Neural progenitor cell (in vitro differentiated cells): ENCODE measurements at regions not wholly inside any gene's neighbourhood (a gene's known extent, or its start where the extent isn't known, plus 50 kb on each side); places are given as distances from the start of the nearest gene placed in this dataset.
"Not testable (repeated sequence)": the region's sequence is repeated elsewhere in the genome, so short reads cannot be mapped to it uniquely, and the experiment has no call there.

Experiments
- EZH2 ChIP-seq: fragments of 200-600 bp; sonication (generic); IDR thresholded peaks from 2 replicates; pipeline ENCODE4 v1.6.1; 2017; ENCODE audit warnings: antibody characterized with exemption, mild to moderate bottlenecking, moderate library complexity
- EZH2phosphoT487 ChIP-seq: fragments of 200-600 bp; sonication (generic); IDR thresholded peaks from 2 replicates; pipeline ENCODE4 v1.6.1; 2017; ENCODE audit warnings: antibody characterized with exemption
- TF ChIP-seq, protein P1 (sequence below): fragments of 200-600 bp; sonication (generic); IDR thresholded peaks from 2 replicates; pipeline ENCODE4 v1.5.1; 2017; ENCODE audit warnings: antibody characterized with exemption, mild to moderate bottlenecking

DNA sequence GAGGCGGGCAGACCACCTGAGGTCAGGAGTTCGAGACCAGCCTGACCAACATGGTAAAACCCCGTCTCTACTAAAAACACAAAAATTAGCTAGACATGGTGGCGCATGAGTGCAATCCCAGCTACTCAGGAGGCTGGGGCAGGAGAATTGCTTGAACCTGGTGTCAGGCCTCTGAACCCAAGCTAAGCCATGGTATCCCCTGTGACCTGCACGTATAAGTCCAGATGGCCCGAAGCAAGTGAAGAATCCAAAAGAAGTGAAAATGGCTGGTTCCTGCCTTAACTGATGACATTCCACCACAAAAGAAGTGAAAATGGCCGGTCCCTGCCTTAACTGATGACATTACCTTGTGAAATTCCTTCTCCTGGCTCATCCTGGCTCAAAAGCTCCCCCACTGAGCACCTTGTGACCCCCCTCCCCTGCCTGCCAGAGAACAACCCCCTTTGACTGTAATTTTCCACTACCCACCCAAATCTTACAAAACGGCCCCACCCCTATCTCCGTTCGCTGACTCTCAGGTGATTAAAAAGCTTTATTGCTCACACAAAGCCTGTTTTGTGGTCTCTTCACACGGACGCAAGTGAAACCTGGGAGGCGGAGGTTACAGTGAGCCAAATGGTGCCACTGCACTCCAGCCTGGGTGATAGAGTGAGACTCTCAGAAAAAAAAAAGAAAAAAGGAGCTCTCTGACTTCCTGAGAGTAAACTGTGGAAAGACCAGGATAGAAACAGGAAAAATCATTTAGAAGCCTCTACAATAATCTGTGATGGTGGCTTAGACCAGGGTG, 84.1 kb downstream of the PHAX start:
- not testable (repeated sequence) for TF ChIP-seq EZH2, EZH2phosphoT487
- TF ChIP-seq, protein P1, sequence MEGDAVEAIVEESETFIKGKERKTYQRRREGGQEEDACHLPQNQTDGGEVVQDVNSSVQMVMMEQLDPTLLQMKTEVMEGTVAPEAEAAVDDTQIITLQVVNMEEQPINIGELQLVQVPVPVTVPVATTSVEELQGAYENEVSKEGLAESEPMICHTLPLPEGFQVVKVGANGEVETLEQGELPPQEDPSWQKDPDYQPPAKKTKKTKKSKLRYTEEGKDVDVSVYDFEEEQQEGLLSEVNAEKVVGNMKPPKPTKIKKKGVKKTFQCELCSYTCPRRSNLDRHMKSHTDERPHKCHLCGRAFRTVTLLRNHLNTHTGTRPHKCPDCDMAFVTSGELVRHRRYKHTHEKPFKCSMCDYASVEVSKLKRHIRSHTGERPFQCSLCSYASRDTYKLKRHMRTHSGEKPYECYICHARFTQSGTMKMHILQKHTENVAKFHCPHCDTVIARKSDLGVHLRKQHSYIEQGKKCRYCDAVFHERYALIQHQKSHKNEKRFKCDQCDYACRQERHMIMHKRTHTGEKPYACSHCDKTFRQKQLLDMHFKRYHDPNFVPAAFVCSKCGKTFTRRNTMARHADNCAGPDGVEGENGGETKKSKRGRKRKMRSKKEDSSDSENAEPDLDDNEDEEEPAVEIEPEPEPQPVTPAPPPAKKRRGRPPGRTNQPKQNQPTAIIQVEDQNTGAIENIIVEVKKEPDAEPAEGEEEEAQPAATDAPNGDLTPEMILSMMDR: not testable (repeated sequence)
